ENCODE measurements at regions not wholly inside any gene's neighbourhood (a gene's known extent, or its start where the extent isn't known, plus 50 kb on each side); places are given as distances from the start of the nearest gene placed in this dataset.

DNA sequence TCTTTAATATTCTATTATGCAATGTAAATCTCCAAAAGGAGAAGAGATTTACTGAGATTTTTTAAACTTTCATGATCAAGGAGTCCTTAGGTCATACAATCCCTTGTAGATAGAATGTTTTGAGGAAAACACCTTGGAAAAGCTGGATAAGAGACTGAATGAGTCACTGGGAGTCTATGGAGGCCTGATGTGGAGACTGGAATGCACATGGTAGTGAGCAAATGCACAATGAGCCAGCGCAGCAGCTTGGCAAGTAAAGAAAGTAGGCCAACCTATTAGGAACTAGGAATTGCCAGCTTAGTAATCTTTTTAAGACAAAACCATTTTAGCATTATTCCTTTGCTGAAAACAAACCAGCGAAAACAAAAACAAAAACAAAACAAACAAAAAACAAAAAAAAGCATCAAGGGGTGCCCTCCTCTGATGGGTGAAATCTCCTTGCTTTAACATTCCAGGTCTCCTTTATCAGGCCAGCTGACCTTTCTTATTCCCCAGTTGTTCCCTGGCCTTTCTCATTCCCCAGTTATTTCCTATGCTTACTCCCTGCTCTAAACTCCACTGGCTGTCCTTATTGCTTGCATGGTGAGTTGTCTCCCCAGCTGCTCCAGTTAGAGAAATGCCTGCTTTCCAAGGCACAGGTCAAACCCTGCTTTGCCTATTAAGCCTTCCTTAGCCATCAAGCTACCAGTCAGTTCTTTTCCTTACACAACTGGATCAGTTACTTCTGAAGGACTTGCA lies 135.8 kb downstream of the PLCE1 start:
- TF ChIP-seq POLR2A (IDR thresholded peaks at IDR 0.05; ENCODE audit: low read depth, low read length) (no peak), POLR2AphosphoS5 (IDR thresholded peaks at IDR 0.05; ENCODE audit: low read depth, low read length) (no peak), POU2F2 (IDR thresholded peaks at IDR 0.05; ENCODE audit: low read depth, low read length) (no peak), TAF1 (IDR thresholded peaks at IDR 0.05; ENCODE audit: low read depth, low read length) (no peak), SPI1 (IDR thresholded peaks at IDR 0.05; ENCODE audit: low read depth, low read length) (no peak)

Measured in GM12891 (cell line).